Esophagus squamous epithelium (tissue), 4 donors: ENCODE measurements at regions not wholly inside any gene's neighbourhood (a gene's known extent, or its start where the extent isn't known, plus 50 kb on each side); places are given as distances from the start of the nearest gene placed in this dataset.

ENCODE experiments used
- POLR2A ChIP-seq, 4 donors: fragments of 450-650 bp; IDR thresholded peaks; one replicate each; pipeline ENCODE4 v1.6.1; 2017; ENCODE audit warnings: antibody characterized with exemption in 4 of 4, mild to moderate bottlenecking in 4 of 4, moderate library complexity in 3 of 4
- TF ChIP-seq, protein P1 (sequence below), 6 experiments: fragments of 450-650 bp in 4 of 6; fragments of 200-600 bp in 2 of 6; sonication (generic) in 2 of 6; IDR thresholded peaks; one replicate each; pipeline ENCODE4 v1.5.1; 2016 to 2019; ENCODE audit warnings: antibody characterized with exemption in 6 of 6, mild to moderate bottlenecking in 4 of 6, moderate library complexity in 4 of 6

DNA sequence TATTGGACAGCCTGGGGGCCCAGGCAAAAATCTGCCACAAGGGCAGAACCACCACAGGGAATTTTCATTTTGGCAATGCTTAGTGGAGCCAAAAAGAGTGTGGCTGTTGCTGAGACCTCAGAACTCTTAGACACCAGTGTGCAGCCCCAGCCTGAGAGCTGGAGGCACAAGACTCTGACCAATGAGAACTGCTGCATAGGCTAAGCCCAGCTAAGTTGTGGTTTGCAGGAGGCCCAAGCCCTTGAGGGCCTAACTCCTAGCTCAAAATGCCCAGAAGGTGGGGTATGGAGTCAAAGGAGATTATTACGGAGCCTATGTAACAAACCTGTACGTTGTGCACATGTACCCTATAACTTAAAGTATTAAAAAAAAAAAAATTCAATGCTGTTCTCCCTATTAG lies 296.7 kb downstream of the TRAM1L1 start:
- TF ChIP-seq, protein P1, sequence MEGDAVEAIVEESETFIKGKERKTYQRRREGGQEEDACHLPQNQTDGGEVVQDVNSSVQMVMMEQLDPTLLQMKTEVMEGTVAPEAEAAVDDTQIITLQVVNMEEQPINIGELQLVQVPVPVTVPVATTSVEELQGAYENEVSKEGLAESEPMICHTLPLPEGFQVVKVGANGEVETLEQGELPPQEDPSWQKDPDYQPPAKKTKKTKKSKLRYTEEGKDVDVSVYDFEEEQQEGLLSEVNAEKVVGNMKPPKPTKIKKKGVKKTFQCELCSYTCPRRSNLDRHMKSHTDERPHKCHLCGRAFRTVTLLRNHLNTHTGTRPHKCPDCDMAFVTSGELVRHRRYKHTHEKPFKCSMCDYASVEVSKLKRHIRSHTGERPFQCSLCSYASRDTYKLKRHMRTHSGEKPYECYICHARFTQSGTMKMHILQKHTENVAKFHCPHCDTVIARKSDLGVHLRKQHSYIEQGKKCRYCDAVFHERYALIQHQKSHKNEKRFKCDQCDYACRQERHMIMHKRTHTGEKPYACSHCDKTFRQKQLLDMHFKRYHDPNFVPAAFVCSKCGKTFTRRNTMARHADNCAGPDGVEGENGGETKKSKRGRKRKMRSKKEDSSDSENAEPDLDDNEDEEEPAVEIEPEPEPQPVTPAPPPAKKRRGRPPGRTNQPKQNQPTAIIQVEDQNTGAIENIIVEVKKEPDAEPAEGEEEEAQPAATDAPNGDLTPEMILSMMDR (IDR thresholded peaks at IDR 0.05), result no peak
- no peak for TF ChIP-seq POLR2A (IDR thresholded peaks at IDR 0.05)
